Tibial nerve (tissue), 4 donors: ENCODE measurements at regions not wholly inside any gene's neighbourhood (a gene's known extent, or its start where the extent isn't known, plus 50 kb on each side); places are given as distances from the start of the nearest gene placed in this dataset.

Source experiments
- EP300 ChIP-seq, 2 donors: sonication (generic); formaldehyde crosslinking; IDR thresholded peaks; one replicate each; pipeline ENCODE4 v1.6.1; 2017; ENCODE audit warnings: antibody characterized with exemption in 2 of 2, mild to moderate bottlenecking in 1 of 2
- POLR2A ChIP-seq, 2 donors: fragments of 450-650 bp; IDR thresholded peaks; one replicate each; pipeline ENCODE4 v1.6.1; 2017; ENCODE audit warnings: antibody characterized with exemption in 2 of 2, mild to moderate bottlenecking in 2 of 2, moderate library complexity in 2 of 2
- TF ChIP-seq, protein P1 (sequence below), 5 experiments: fragments of 200-600 bp in 3 of 5; fragments of 450-650 bp in 2 of 5; sonication (generic) in 3 of 5; IDR thresholded peaks; one replicate each; pipeline ENCODE4 v1.5.1; 2016 to 2019; ENCODE audit warnings: antibody characterized with exemption in 5 of 5, mild to moderate bottlenecking in 3 of 5, moderate library complexity in 2 of 5

DNA sequence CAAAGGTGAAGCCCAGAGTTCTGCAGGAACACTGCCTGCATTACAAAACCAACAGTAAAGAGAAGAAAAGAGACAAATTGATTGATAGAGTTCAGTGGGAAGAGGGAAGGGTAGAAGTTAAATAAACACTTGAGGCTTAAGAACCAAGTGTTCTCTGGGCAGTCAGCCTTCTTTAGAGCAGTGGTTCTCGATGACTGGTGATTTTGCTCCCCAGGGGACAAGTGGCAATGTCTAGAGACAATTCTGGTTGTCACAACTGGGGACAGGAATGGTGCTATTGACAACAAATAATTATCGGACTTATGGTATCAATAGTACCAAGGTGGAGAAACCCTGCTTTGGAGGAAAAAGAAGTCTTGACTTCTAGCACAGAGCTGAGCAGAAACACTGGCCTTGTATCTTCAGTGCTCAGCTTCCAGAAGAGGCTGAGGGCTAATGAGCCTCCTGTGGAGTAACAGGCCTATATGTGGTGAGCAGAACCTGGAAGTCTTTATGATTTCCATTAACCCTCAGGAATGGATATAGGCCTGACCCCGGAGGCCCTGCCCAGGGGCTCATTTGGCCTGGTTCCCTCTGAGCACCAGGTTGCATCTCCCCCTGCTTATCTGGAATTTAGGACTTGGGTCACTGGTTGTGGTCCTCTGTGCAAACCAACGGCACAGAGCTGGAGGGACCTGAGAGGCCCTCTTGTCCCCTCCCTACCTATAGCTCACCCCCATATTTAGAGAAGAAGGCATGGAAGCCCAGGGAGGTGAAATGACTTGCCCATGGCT is 204.6 kb upstream of the PWP1 start:
- TF ChIP-seq, protein P1, sequence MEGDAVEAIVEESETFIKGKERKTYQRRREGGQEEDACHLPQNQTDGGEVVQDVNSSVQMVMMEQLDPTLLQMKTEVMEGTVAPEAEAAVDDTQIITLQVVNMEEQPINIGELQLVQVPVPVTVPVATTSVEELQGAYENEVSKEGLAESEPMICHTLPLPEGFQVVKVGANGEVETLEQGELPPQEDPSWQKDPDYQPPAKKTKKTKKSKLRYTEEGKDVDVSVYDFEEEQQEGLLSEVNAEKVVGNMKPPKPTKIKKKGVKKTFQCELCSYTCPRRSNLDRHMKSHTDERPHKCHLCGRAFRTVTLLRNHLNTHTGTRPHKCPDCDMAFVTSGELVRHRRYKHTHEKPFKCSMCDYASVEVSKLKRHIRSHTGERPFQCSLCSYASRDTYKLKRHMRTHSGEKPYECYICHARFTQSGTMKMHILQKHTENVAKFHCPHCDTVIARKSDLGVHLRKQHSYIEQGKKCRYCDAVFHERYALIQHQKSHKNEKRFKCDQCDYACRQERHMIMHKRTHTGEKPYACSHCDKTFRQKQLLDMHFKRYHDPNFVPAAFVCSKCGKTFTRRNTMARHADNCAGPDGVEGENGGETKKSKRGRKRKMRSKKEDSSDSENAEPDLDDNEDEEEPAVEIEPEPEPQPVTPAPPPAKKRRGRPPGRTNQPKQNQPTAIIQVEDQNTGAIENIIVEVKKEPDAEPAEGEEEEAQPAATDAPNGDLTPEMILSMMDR (IDR thresholded peaks at IDR 0.05): no peak
- no peak for TF ChIP-seq POLR2A (IDR thresholded peaks at IDR 0.05)
- TF ChIP-seq EP300 (IDR thresholded peaks at IDR 0.05): no peak
